ENCODE measurements at regions not wholly inside any gene's neighbourhood (a gene's known extent, or its start where the extent isn't known, plus 50 kb on each side); places are given as distances from the start of the nearest gene placed in this dataset.

DNA sequence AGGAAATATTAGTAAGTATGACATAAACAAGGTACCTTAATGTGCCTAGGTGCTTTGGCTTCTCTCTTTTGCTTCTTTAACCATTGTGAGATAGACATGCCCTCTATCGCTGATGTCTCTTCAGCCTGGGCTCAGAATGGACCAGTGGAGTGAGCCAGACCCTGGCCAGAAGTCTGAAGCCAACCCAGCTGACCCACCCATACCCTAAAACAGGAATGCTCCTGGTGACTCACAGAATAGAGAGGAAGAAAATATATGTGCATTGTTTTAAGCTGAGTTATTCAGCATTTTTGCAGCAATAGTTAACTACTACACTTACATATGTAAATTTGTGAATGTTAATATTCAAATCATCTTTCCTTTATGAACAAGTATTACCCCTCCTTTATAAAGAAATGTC lies 167.5 kb upstream of the PCDH10 start:
- ATAC-seq (no peak), DNase-seq (ENCODE audit: low spot score) (no peak), FAIRE-seq (no peak)
- no TSS peak for BruUV-seq (replicated peaks)
- Histone ChIP-seq H2AFZ (ENCODE audit: low read length) (no peak overlapping the region), H3K4me3 (replicated peaks in 1 of 3; ENCODE audit: insufficient read depth in 1 of 3, low read depth in 2 of 3, low read length in 3 of 3) (no peak overlapping the region), H3K27me3 (ENCODE audit: control insufficient read depth in 1 of 2, insufficient read depth in 2 of 2, low read length in 2 of 2) (no peaks in the 10 kb centered on the region), H3K36me3 (replicated peaks in 1 of 2; ENCODE audit: control insufficient read depth in 1 of 2, insufficient read depth in 2 of 2, low read length in 2 of 2) (no peaks in the 10 kb centered on the region), H3K4me1 (ENCODE audit: insufficient read depth, low read length) (no peaks in the 10 kb centered on the region), H3K9me3 (ENCODE audit: low read length) (no peaks in the 10 kb centered on the region), H3K27ac (ENCODE audit: extremely low read length, insufficient read depth, low read length) (no peak overlapping the region), H3K4me2 (ENCODE audit: low read depth, low read length) (no peak overlapping the region), H3K9ac (ENCODE audit: insufficient read depth, low read depth, low read length) (no peak overlapping the region), H3K79me2 (ENCODE audit: insufficient read depth, low read length) (no peaks in the 10 kb centered on the region), H4K20me1 (ENCODE audit: insufficient read depth, low read length) (no peaks in the 10 kb centered on the region)
- WGBS (ENCODE audit: low lambda C conversion rate): 0% methylated on average over 1 of the region's 1 CpG
- POLR2A ChIA-PET: no interaction called here
- TF ChIP-seq, protein P1, sequence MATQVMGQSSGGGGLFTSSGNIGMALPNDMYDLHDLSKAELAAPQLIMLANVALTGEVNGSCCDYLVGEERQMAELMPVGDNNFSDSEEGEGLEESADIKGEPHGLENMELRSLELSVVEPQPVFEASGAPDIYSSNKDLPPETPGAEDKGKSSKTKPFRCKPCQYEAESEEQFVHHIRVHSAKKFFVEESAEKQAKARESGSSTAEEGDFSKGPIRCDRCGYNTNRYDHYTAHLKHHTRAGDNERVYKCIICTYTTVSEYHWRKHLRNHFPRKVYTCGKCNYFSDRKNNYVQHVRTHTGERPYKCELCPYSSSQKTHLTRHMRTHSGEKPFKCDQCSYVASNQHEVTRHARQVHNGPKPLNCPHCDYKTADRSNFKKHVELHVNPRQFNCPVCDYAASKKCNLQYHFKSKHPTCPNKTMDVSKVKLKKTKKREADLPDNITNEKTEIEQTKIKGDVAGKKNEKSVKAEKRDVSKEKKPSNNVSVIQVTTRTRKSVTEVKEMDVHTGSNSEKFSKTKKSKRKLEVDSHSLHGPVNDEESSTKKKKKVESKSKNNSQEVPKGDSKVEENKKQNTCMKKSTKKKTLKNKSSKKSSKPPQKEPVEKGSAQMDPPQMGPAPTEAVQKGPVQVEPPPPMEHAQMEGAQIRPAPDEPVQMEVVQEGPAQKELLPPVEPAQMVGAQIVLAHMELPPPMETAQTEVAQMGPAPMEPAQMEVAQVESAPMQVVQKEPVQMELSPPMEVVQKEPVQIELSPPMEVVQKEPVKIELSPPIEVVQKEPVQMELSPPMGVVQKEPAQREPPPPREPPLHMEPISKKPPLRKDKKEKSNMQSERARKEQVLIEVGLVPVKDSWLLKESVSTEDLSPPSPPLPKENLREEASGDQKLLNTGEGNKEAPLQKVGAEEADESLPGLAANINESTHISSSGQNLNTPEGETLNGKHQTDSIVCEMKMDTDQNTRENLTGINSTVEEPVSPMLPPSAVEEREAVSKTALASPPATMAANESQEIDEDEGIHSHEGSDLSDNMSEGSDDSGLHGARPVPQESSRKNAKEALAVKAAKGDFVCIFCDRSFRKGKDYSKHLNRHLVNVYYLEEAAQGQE (IDR thresholded peaks at IDR 0.05; ENCODE audit: borderline replicate concordance in 1 of 2, low read depth in 1 of 2, low read length in 2 of 2): no peak
- TF ChIP-seq ZBTB7A (CRISPR knock-in tag; IDR thresholded peaks at IDR 0.05): no peak
- TF ChIP-seq NFKBIZ (CRISPR knock-in tag; IDR thresholded peaks at IDR 0.05): no peak
- no peak for TF ChIP-seq ZNF674 (CRISPR knock-in tag; IDR thresholded peaks at IDR 0.05; ENCODE audit: low read depth)
- TF ChIP-seq PRPF4 (IDR thresholded peaks at IDR 0.05; ENCODE audit: low read depth, low read length, poor library complexity, severe bottlenecking): no peak
- no peak for TF ChIP-seq ZNF614 (CRISPR knock-in tag; IDR thresholded peaks at IDR 0.05; ENCODE audit: borderline replicate concordance)
- no peak for TF ChIP-seq DMAP1 (CRISPR knock-in tag; IDR thresholded peaks at IDR 0.05)
- CTCF ChIA-PET (ENCODE audit: low intra/inter-chr PET ratio, low total read pairs): no interaction called here
- intact Hi-C loops (cut with micrococcal nuclease; ENCODE audit: unreplicated experiment): no loop called here
- in situ Hi-C loops (cut with HindIII; ENCODE audit: extremely low pct_ligation_motif_present, low pct_unique_long_range_greater_than_20kb): no loop called here

Measured in HepG2 (cell line).